ENCODE measurements at regions not wholly inside any gene's neighbourhood (a gene's known extent, or its start where the extent isn't known, plus 50 kb on each side); places are given as distances from the start of the nearest gene placed in this dataset.

DNA sequence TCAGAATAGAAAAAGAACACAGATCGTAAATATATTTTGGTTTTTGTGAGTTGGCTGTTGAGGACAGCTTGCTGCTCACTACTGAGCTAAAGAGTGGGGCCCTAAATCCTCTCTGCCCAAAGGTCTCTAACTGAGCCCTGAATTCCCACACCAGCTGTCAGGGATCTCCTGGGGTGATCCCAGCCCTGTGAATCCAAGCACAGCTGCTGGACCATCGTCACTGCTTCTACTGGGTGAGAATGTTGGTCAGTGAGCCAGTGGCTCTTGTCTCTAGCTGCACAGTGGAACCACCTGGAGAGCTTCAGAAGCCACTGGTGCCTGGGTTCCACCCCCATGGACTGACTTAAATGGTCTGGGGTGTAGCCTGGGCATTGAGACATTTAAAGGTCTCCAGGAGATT lies 90.5 kb upstream of the IL12A start:
- H3K4me3 ChIP-seq (ENCODE audit: low read depth, low read length) = no peak overlapping the region
- no peak for DNase-seq (ENCODE audit: low read depth)
- TF ChIP-seq, protein P1, sequence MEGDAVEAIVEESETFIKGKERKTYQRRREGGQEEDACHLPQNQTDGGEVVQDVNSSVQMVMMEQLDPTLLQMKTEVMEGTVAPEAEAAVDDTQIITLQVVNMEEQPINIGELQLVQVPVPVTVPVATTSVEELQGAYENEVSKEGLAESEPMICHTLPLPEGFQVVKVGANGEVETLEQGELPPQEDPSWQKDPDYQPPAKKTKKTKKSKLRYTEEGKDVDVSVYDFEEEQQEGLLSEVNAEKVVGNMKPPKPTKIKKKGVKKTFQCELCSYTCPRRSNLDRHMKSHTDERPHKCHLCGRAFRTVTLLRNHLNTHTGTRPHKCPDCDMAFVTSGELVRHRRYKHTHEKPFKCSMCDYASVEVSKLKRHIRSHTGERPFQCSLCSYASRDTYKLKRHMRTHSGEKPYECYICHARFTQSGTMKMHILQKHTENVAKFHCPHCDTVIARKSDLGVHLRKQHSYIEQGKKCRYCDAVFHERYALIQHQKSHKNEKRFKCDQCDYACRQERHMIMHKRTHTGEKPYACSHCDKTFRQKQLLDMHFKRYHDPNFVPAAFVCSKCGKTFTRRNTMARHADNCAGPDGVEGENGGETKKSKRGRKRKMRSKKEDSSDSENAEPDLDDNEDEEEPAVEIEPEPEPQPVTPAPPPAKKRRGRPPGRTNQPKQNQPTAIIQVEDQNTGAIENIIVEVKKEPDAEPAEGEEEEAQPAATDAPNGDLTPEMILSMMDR (conservative IDR thresholded peaks at IDR 0.05; ENCODE audit: low read depth, low read length) = no peak

DNA sequence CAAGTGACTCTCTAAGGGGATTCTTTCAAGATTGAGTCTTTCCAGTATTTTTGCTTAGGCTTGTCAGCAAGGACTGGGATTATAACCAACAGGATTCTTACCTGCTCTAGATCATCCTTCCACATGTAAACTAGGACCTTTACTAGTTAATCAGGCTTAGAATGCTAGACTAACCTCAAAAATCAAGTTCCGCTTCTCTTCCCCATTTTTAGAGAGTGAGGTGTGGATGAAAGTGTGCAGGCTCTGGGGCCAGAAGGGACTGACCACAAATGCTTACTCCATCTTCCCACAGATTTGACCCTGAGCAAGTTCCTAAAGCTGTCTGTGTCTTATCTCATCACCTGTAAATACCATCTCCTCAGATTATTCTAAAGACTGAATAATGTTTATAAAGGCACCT lies 89.5 kb upstream of the IL12A start:
- DNase-seq (ENCODE audit: low read depth) = no peak
- no peak overlapping the region for H3K4me3 ChIP-seq (ENCODE audit: low read depth, low read length)
- TF ChIP-seq, protein P1 (conservative IDR thresholded peaks at IDR 0.05; ENCODE audit: low read depth, low read length) = no peak

DNA sequence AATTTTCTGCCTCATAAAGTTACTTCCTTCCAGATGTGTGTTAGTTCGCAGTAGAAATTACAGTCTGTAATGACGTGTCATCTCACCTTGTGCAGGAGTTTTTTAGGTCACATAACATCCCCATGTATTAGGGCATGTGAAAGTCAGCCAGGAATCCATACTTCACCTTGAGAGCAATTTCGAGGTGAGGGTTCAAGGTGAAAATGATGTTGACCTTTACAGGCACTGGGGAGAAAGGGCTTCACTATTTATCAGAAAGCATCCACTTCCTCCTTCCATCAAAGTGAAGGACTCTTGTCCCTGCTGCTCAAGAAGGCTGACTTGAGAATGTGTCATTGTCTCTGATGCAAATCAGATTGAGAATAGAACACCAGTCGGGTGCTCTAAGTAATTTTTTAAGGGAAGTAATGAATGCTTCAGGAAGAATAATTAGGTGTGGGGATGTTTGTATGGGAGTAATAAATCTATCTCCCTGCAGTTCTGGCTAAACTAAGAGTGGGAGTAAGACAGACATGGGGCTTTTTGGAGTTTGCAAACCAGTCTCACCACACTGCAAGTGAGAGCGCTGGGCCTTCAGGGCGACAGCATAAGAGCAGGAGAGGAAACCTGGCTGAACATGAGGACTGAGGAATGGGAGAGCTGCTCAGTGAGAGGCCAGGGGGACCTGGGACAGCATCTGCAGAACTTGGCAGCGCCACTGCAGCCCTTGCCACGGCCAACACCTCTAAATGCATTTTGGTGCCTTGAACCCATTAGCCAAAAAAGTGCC lies 85.9 kb upstream of the IL12A start:
- TF ChIP-seq, protein P1 (conservative IDR thresholded peaks at IDR 0.05; ENCODE audit: low read depth, low read length) = no peak
- no peak for DNase-seq (ENCODE audit: low read depth)
- H3K4me3 ChIP-seq (ENCODE audit: low read depth, low read length) = no peak overlapping the region

DNA sequence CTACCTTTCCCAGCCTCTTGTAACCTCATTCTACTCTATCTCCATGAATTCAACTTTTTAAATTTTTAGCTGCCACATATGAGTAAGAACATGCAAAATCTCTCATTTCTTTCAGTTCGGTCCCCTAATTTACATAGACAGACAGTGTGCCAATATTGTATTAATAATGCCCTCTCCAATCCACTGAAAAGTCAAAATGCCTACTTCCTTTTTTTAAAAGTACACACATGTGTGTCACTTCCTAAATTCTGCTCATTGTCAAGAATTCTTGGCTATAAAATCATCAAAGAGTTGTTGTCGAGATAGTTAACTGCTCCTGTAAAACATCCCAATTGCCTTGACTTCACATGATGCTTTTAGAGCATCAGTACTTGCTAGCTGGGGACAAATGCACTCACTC lies 84.2 kb upstream of the IL12A start:
- H3K4me3 ChIP-seq (ENCODE audit: low read depth, low read length) = no peak overlapping the region
- TF ChIP-seq, protein P1 (conservative IDR thresholded peaks at IDR 0.05; ENCODE audit: low read depth, low read length) = no peak
- no peak for DNase-seq (ENCODE audit: low read depth)

DNA sequence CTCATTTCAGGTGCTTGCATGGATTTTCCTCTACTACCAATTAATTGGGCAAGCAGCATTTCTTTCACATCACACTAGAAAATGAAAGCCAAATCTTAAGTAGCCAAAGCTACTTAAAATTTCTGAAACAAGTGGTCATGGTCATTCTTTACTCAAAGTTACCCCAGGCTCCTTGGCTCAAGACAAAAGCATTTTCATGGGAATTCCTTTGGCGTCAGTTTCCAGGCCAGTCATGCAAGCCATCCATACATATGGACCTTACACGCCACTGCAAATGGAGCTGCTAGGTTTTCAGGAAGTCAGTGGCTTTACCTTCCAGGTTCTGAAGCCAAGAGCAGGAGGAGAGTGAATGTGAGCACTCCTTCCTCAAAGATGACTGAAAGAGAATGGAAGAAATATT lies 83.7 kb upstream of the IL12A start:
- TF ChIP-seq, protein P1 (conservative IDR thresholded peaks at IDR 0.05; ENCODE audit: low read depth, low read length) = no peak
- no peak for DNase-seq (ENCODE audit: low read depth)
- no peak overlapping the region for H3K4me3 ChIP-seq (ENCODE audit: low read depth, low read length)

DNA sequence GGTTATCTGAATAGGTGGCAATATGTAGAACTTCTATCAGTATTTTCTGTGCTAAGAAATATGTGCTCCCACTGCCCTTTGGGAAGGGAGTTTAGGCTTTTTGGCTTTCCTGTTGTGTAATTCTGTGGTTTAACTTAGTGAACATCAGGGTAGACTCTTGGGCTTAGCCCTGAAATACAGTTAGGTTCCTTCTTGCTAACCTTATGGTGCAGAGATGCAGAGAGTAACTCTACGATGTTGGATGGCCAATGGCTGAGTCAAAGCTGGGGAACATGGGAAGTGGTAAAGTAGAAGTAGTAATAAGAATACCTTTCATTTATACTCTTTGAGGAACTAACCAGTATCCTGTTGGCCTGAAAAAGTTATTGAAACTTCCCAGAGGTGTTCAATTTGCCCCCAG lies 80.8 kb upstream of the IL12A start:
- TF ChIP-seq, protein P1 (conservative IDR thresholded peaks at IDR 0.05; ENCODE audit: low read depth, low read length) = no peak
- no peak overlapping the region for H3K4me3 ChIP-seq (ENCODE audit: low read depth, low read length)
- no peak for DNase-seq (ENCODE audit: low read depth)
